Upper lobe of left lung (tissue), 6 donors: ENCODE measurements at regions not wholly inside any gene's neighbourhood (a gene's known extent, or its start where the extent isn't known, plus 50 kb on each side); places are given as distances from the start of the nearest gene placed in this dataset.
"Not testable (repeated sequence)": the region's sequence is repeated elsewhere in the genome, so short reads cannot be mapped to it uniquely, and the experiment has no call there.

Experiments
- ATAC-seq, 2 donors: fragments of 200-7000 bp; cut with Tn5 transposase; one replicate each; pipeline ENCODE4 v1.9.1; 2022; ENCODE audit warnings: mild to moderate bottlenecking in 2 of 2, moderate library complexity in 2 of 2; ENCODE audit not compliant: low FRiP score in 2 of 2
- DNase-seq, 2 donors: peaks; one replicate each; pipeline ENCODE4 v3.0.0-alpha.2; 2019 to 2020
- H3K27ac ChIP-seq, 4 donors: fragments of 200-600 bp; sonication (generic); one replicate each; pipeline ENCODE4 v1.5.1; 2016 to 2019
- H3K27me3 ChIP-seq, 4 donors: fragments of 200-600 bp; sonication (generic); one replicate each; pipeline ENCODE4 v1.5.1; 2017 to 2019
- H3K36me3 ChIP-seq, 4 donors: fragments of 200-600 bp; sonication (generic); one replicate each; pipeline ENCODE4 v1.5.1; 2016 to 2019
- H3K4me1 ChIP-seq, 4 donors: fragments of 200-600 bp; sonication (generic); one replicate each; pipeline ENCODE4 v1.5.1; 2018 to 2019
- H3K4me3 ChIP-seq, 4 donors: fragments of 200-600 bp; sonication (generic); one replicate each; pipeline ENCODE4 v1.5.1; 2017 to 2019; ENCODE audit warnings: mild to moderate bottlenecking in 2 of 4, moderate library complexity in 1 of 4
- H3K9me3 ChIP-seq, 4 donors: fragments of 200-600 bp; sonication (generic); one replicate each; pipeline ENCODE4 v1.5.1; 2018 to 2019
- EP300 ChIP-seq, 4 donors: sonication (generic); formaldehyde crosslinking; IDR thresholded peaks; one replicate each; pipeline ENCODE4 v1.5.1; 2017; ENCODE audit warnings: antibody characterized with exemption in 4 of 4, control low read depth in 2 of 4
- POLR2A ChIP-seq, 4 donors: fragments of 450-650 bp; IDR thresholded peaks; one replicate each; pipeline ENCODE4 v1.5.1; 2016 to 2017; ENCODE audit warnings: antibody characterized with exemption in 4 of 4, mild to moderate bottlenecking in 2 of 4
- POLR2AphosphoS5 ChIP-seq, 2 donors: sonication (generic); formaldehyde crosslinking; IDR thresholded peaks; one replicate each; pipeline ENCODE4 v1.5.1; 2017; ENCODE audit warnings: antibody characterized with exemption in 2 of 2
- WGBS, 2 donors: methylation state at CpG; one replicate each; pipeline ENCODE4 v1.1.5; 2017 to 2018; 5-methylcytosine and 5-hydroxymethylcytosine counted together
- TF ChIP-seq, protein P1 (sequence below), 6 experiments: fragments of 450-650 bp in 4 of 6; fragments of 200-600 bp in 2 of 6; sonication (generic) in 2 of 6; IDR thresholded peaks; one replicate each; pipeline ENCODE4 v1.5.1; 2016 to 2019; ENCODE audit warnings: antibody characterized with exemption in 6 of 6
- donor health status: DM: no; HTN: no; CAD: no; lungs with moderate emphysema.
- donor health status: DM: no; HTN: yes; CAD: no; lungs with severe emphysema.

DNA sequence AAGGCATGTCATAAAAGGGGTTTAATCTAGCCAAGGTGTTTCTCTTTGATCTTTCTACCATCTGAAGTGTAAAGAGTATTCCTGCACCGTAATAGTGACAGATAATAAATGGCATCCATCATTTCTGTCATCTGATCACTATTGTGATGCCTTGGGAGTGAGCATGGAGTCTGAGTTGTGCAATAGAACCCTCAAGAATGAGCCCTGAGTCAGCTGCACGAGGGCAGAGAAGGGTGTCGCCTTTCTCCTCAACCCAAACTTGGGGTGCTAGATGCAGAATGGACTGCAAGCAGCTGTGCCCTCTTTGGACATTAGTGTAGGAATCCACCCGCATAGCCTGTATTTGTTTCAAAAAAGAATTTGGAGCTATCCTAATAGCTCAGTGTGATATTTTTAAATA is 115.2 kb downstream of the ZNF37A start:
- H3K4me3 ChIP-seq = no peak overlapping the region
- H3K36me3 ChIP-seq = no peaks in the 10 kb centered on the region
- DNase-seq = no peak
- 47 to 59% methylated on average over 4 of the region's 4 CpGs for WGBS, 2 donors
- ATAC-seq = no peak
- TF ChIP-seq POLR2AphosphoS5 (IDR thresholded peaks at IDR 0.05) (no peak), EP300 (IDR thresholded peaks at IDR 0.05) (no peak), POLR2A (IDR thresholded peaks at IDR 0.05) (no peak)
- TF ChIP-seq, protein P1, sequence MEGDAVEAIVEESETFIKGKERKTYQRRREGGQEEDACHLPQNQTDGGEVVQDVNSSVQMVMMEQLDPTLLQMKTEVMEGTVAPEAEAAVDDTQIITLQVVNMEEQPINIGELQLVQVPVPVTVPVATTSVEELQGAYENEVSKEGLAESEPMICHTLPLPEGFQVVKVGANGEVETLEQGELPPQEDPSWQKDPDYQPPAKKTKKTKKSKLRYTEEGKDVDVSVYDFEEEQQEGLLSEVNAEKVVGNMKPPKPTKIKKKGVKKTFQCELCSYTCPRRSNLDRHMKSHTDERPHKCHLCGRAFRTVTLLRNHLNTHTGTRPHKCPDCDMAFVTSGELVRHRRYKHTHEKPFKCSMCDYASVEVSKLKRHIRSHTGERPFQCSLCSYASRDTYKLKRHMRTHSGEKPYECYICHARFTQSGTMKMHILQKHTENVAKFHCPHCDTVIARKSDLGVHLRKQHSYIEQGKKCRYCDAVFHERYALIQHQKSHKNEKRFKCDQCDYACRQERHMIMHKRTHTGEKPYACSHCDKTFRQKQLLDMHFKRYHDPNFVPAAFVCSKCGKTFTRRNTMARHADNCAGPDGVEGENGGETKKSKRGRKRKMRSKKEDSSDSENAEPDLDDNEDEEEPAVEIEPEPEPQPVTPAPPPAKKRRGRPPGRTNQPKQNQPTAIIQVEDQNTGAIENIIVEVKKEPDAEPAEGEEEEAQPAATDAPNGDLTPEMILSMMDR (IDR thresholded peaks at IDR 0.05) = no peak
- no peak overlapping the region for H3K27ac ChIP-seq
- H3K27me3 ChIP-seq = no peaks in the 10 kb centered on the region
- peaks cover 0 to 10% (median 5%) of the 10 kb centered on the region in 4 donors for H3K9me3 ChIP-seq
- no peaks in the 10 kb centered on the region for H3K4me1 ChIP-seq

DNA sequence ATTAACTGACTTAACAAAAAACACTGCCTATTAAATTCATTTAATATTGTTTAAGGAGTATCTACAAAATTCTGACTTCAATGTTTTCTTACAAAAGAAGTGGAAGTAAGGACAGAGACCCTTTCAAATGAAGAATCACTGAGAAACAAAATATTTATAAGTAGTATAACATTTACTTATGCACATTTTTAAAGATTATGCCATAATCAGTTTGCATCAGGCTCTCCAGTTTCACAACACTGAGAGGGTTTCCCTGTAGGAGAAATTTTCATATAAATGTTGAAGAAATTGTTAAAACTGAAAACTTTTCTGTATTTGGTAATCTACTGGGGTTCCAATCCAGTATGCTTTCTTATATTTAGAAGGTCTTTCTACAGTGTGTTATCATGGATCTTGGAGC is 115.6 kb downstream of the ZNF37A start:
- ATAC-seq, H3K4me1 ChIP-seq, H3K27ac ChIP-seq, H3K4me3 ChIP-seq, H3K27me3 ChIP-seq, DNase-seq, H3K9me3 ChIP-seq, H3K36me3 ChIP-seq: not testable (repeated sequence)

DNA sequence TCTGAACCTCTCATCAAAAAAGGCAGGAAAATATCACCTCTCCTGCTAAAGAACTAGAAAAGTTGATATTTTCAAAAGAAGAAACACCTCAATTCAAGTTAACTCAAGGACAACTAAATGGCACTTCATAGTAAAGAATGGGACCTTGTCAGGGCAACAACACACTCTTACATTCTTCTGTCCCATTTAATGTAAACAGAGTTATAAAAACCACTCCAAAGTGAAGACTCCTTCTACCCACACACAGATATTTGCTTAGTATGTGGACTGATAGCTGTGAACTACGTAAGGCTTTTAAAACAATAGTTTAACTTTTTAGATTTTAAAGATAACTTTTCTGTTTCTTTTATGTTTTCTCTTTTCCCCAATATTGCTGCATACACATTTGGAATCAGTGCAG is 118.3 kb downstream of the ZNF37A start:
- no peaks in the 10 kb centered on the region for H3K4me1 ChIP-seq
- TF ChIP-seq EP300 (IDR thresholded peaks at IDR 0.05) = no peak
- TF ChIP-seq POLR2A (IDR thresholded peaks at IDR 0.05) = no peak
- no peak for TF ChIP-seq POLR2AphosphoS5 (IDR thresholded peaks at IDR 0.05)
- TF ChIP-seq, protein P1 (IDR thresholded peaks at IDR 0.05) = no peak
- no peak overlapping the region for H3K4me3 ChIP-seq
- 62 to 73% methylated on average over 1 of the region's 1 CpG for WGBS, 2 donors
- ATAC-seq (no peak), DNase-seq (no peak)
- no peaks in the 10 kb centered on the region for H3K27me3 ChIP-seq
- no peak overlapping the region for H3K27ac ChIP-seq
- H3K9me3 ChIP-seq = peaks cover 0 to 7% (median 3%) of the 10 kb centered on the region in 4 donors
- H3K36me3 ChIP-seq = no peaks in the 10 kb centered on the region

DNA sequence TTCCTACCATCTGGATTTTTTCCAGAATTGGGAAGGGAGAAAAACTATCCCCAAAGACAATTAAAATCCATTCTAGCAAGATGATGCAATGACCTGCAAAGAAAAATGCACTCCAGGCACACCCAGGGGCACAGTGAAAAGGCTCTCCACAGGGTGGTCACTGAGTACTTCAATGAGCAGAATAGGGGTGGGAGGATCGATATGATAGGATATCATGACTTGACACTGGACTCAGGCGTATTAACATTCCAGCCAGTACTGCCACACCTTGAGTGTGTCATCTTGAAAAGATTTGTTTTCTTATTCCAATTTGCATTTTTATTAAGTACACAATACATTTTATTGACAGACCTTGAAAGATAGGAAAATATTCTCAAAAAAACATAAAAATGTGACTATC is 132.2 kb downstream of the ZNF37A start:
- DNase-seq (no peak), ATAC-seq (no peak)
- Histone ChIP-seq H3K27me3 (no peaks in the 10 kb centered on the region), H3K4me3 (no peak overlapping the region), H3K4me1 (no peaks in the 10 kb centered on the region), H3K9me3 (peaks cover 0 to 6% (median 0%) of the 10 kb centered on the region in 4 donors), H3K36me3 (no peaks in the 10 kb centered on the region), H3K27ac (no peak overlapping the region)
- WGBS, 2 donors = 81 to 82% methylated on average over 2 of the region's 2 CpGs
- TF ChIP-seq, protein P1 (IDR thresholded peaks at IDR 0.05) = no peak
- no peak for TF ChIP-seq EP300 (IDR thresholded peaks at IDR 0.05)
- TF ChIP-seq POLR2AphosphoS5 (IDR thresholded peaks at IDR 0.05) = no peak
- no peak for TF ChIP-seq POLR2A (IDR thresholded peaks at IDR 0.05)

DNA sequence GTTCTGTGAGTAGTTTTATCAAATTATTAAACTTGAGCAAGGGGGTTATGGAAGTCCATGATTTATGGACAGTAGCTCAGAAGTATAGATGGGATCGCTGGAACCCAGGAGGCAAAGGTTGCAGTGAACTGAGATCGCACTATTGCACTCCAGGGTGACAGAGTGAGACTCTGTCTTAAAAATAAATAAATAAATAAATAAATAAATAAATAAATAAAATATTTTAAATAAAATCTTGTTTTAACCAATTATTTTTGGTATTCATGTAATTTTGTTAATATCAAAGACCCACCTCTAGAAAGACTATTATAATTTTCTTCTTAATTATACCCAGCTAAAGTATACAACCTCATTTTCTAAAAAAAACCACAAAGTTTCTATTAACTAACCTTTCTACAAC is 134.3 kb downstream of the ZNF37A start:
- whole genome bisulfite sequencing, 2 donors = 92 to 95% methylated on average over 2 of the region's 2 CpGs
- TF ChIP-seq, protein P1 (IDR thresholded peaks at IDR 0.05) = no peak
- TF ChIP-seq EP300 (IDR thresholded peaks at IDR 0.05) = no peak
- no peak for TF ChIP-seq POLR2A (IDR thresholded peaks at IDR 0.05)
- TF ChIP-seq POLR2AphosphoS5 (IDR thresholded peaks at IDR 0.05) = no peak
- no peak for DNase-seq
- no peak overlapping the region for H3K4me3 ChIP-seq
- no peaks in the 10 kb centered on the region for H3K27me3 ChIP-seq
- H3K27ac ChIP-seq = no peak overlapping the region
- ATAC-seq = no peak
- no peaks in the 10 kb centered on the region for H3K4me1 ChIP-seq
- H3K9me3 ChIP-seq = no peaks in the 10 kb centered on the region
- no peaks in the 10 kb centered on the region for H3K36me3 ChIP-seq

DNA sequence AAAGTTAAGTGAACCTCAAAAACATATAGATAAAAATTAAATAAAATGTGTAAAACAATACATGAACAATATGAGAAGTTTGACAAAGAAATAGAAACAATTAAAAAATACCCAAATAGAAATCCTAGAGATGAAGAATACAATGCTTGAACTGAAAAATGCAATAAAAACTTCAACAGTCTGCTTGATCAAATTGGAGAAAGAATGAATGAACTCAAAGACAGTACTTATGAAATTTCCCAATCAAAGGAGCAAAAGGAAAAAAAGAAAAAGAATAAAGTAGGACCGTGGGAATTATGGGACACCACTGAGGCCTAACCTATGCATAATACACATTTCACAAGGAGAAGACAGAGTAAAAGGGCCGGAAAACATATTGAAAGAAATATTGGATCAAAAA is 144.3 kb downstream of the ZNF37A start:
- not testable (repeated sequence) for H3K27me3 ChIP-seq, H3K27ac ChIP-seq, H3K4me3 ChIP-seq, DNase-seq, H3K36me3 ChIP-seq, H3K4me1 ChIP-seq, ATAC-seq
- WGBS, 2 donors = 67 to 70% methylated on average over 2 of the region's 2 CpGs
- H3K9me3 ChIP-seq = peaks cover 2 to 15% (median 7%) of the 10 kb centered on the region in 4 donors

DNA sequence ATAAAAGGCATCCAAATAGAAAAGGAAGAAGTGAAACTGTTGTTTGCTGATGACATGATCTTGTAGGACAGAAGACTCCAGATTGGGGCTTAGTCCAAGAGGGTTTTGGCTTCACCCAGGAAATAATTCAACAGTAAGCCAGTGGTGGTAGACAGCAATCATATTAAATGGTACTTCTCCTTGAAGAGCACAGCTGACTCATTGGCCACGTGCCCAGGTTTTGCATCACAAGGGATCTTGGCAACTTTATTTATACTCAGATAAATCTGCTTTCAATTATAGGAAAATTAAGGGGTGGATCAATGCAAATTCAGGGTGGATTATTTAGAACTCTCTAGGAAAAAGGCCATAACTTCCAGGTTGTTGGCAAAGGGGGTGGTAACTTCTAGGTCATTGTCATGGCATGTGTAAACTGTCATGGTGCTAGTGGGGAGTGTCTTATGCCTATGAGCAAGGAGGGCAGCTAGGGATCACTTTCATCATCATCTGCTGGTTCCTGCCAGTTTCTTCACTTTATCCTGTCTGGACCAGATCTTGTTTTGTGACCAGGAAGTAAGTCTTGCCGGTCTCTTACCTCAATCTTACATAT is 148.0 kb downstream of the ZNF37A start:
- H3K4me1 ChIP-seq, DNase-seq, H3K36me3 ChIP-seq, H3K4me3 ChIP-seq, ATAC-seq, H3K27me3 ChIP-seq, H3K27ac ChIP-seq: not testable (repeated sequence)
- 40 to 52% methylated on average over 2 of the region's 2 CpGs for WGBS, 2 donors
- H3K9me3 ChIP-seq = peaks cover 2 to 15% (median 7%) of the 10 kb centered on the region in 4 donors

DNA sequence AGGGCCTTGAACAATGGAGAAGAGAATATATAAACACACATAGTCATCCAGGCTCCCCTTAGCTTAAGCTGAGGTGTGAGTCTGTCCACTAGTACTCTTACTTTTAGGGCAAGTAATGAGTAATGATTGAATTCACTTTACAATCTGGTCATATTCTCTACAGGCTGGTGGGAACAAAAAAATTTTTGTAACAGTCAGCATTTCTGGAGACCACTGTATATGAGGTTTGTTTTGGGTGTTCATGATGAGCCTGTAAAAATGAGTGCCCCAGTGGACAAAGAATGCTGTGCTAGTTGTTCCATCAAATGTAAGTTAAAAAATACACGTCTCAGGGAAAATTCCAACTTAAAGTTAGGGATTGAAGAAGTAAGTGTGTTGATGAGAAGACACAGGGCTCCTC is 154.0 kb downstream of the ZNF37A start:
- not testable (repeated sequence) for H3K9me3 ChIP-seq, H3K27me3 ChIP-seq, H3K4me1 ChIP-seq, ATAC-seq, H3K4me3 ChIP-seq, H3K36me3 ChIP-seq, DNase-seq, H3K27ac ChIP-seq
- WGBS, 2 donors = 41 to 63% methylated on average over 1 of the region's 1 CpG

DNA sequence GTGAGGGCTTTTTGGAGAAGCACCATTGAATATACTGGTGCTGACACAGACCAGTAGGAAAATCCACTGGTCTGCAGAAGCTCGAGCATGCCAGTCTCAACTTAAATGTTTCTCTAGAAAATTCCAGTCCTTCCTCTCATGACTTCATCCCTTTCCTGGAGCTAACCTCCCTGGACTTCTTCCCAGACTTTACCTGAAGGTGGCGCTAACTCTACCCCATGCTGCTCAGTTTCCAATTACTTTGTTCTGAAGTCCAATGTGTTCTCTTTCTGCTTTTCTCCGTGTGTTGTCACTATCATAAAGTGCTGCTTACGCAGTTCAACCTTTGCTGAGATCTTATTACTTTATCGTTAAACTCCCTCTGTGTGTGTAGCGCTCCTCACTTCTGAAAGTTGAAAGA is 158.4 kb downstream of the ZNF37A start:
- H3K9me3 ChIP-seq, H3K4me3 ChIP-seq, H3K36me3 ChIP-seq, H3K27ac ChIP-seq, H3K4me1 ChIP-seq, H3K27me3 ChIP-seq, ATAC-seq, DNase-seq: not testable (repeated sequence)
- WGBS, 2 donors = 42 to 48% methylated on average over 5 of the region's 6 CpGs
